Fibroblast of skin of right biceps (primary cell): ENCODE measurements at regions not wholly inside any gene's neighbourhood (a gene's known extent, or its start where the extent isn't known, plus 50 kb on each side); places are given as distances from the start of the nearest gene placed in this dataset.
"Not testable (repeated sequence)": the region's sequence is repeated elsewhere in the genome, so short reads cannot be mapped to it uniquely, and the experiment has no call there.

Experiments used
- DNase-seq: peaks from one replicate; pipeline ENCODE4 v3.0.0-alpha.2; 2013

DNA sequence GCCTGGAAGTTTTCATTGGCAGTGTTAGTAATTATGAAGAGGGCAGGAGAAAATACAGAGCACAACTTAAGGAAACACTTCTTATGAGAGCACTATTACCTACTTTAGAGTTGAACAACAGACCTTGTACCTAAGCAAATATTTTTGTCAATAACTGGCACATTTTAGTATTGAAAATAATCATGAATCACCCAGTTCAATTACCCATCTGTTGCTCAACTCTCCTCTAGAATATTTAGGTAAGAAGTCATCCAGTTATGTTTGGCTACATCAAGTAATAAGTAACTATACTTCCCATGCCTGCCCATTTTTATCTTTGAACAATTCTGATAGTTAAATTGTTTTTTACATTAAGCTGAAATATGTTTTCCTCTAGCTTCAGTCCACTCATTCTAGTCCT is 893.4 kb downstream of the DIAPH3 start:
- DNase-seq, result peak; percentile 9

DNA sequence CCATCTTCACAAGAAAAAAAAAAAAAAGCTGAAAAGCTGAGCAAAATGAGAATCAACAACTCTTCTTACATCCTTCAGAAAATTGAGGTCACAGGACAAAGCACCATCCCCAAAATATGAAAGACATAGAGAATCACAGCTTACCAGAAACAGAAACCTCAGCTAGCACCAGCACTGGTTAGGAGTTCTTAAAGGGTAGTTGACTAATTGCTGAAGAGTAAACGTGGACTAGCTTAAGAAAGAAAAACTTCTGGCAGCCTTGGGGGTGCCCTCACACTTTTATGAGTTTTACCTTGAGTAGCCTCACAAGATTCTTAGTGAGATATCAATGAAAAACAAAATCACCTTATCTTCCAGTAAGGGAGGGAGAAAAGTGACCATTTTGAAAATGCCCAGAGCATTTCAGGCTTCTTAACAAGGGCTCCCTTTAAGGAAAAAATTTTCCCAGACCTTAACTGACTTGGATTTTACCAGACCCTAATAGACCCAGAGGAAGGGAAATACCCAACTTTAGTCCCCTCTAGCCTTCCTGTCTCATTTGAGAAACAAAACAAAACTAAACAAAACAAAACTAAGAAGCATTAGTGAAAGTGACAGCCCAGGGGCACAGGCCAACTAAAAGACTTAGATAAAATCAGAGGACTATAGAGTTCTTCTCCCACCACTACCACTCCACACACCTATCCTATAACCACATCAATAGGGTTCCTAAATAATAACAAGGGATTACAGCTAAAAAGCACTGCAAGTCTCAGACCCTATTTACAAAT is 888.6 kb downstream of the DIAPH3 start:
- no peak for DNase-seq

DNA sequence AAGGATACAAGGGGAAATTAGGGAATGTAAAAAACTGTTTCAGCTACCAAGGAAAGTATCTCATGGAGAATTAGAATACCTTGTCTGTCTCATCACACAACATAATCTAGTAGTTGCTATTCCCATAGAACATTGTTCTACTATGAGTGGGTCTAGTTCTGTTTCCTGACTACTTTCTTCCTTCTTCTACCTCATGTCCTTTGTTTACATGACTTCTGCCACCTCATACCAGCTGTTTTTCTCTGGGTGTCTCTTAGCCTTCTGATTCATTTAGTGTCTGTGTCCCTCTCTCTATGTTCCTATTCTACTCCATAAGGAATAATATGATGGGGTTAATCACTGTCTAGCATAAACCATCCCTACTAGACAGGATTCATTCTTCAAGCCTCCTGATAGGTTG is 887.3 kb downstream of the DIAPH3 start:
- DNase-seq, result peak; percentile 30

DNA sequence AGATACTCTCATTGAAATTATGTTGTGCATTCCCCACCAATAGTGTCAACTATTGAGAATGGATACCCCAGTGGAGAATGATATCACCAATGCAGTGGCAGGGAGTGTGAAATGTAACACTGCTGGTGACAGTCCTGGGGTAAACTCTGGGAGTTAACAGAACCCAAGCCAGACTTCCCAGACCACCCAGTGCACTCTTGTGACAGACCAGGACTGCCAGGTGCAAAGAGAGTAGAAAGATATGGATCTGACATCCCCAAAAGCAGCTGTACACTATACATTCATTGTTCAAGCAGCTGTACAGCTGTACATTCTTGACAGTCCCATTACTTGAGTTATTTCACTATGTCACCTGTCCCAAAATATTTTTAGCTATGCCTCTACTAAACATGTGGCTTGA is 886.6 kb downstream of the DIAPH3 start:
- DNase-seq, result no peak

DNA sequence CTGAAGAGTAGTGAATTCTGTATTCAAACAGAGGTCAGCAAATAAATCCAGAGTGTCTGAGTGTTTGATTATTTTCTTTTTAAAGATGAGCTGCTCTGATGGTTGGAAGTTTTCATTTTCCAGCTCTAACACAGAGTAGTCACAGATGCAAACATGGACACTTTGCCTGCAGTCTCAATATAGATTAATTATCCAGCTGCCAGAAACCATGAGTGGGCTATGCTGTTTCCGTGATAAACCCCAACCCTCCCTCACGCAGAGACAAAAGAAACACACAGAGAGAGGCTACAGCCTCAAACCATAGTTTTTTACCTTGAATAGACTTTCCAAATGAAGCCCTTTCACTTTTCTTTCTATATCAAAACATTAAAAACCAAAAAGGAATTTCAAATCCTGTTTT is 884.7 kb downstream of the DIAPH3 start:
- DNase-seq, result no peak

DNA sequence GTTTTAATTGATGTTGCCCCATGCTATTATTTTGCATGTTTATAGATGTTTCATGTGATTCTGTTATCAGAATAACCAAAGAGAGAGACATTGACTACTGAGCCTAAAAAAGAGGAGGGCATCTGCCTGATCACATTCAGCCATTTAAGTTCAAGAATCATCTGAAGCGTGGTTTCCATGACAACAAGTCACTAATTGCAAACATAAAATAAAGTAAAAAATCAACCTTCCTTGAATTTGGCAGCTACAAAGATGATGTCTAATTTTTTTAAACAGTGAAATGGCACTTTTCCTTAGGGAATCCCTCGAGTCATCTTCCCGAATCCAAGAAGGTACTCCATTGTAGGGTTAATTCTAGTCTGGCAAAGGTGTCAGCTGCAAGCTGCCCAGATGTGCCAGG is 884.2 kb downstream of the DIAPH3 start:
- DNase-seq, result no peak

DNA sequence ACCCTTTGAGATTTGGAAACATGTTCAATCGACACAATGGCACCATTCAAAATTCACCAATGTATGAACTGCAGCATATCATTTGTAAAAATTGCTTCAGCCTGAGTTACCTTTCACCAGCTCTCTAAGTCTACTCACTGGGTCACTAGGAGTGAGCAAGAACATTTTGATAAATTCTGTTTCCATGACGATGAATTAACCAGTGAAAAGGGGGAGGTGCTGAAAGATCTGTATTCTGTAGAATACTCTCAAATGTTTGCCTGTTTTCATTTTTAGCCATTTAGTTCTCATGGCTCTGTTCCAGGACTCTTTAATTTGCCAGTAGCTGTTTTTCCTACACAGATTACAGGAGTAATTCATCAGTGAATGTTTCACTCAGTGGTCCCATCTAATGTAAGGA is 883.4 kb downstream of the DIAPH3 start:
- DNase-seq, result no peak

DNA sequence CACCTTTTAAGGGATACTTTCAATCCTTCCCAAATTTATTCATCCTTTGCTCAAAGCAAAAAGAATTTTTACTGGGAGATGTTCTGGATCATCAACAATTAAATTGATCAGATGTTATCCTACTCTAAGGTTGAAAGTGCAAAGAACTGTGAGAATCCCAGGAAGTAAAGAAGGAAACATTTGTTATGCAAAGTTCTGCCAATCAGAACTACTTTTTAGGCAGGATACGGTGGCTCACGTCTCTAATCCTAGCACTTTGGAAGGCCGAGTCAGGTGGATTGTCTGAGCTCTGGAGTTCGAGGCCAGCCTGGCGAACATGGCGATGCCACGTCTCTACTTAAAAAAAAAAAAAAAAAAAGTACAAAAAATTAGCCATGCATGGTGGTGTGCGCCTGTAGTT is 882.3 kb downstream of the DIAPH3 start:
- no peak for DNase-seq

DNA sequence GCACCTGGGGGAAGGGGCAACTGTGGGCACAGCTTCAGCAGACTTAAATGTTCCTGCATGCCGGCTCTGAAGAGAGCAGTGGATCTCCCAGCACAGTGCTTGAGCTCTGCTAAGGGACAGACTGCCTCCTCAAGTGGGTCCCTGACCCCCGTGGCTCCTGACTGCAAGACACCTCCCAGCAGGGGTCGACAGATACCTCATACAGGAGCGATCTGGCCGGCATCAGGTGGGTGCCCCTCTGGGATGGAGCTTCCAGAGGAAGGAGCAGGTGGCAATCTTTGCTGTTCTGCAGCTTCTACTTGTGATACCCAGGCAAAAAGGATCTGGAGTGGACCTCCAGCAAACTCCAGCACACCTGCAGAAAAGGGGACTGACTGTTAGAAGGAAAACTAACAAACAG is 871.5 kb downstream of the DIAPH3 start:
- DNase-seq, result not testable (repeated sequence)

DNA sequence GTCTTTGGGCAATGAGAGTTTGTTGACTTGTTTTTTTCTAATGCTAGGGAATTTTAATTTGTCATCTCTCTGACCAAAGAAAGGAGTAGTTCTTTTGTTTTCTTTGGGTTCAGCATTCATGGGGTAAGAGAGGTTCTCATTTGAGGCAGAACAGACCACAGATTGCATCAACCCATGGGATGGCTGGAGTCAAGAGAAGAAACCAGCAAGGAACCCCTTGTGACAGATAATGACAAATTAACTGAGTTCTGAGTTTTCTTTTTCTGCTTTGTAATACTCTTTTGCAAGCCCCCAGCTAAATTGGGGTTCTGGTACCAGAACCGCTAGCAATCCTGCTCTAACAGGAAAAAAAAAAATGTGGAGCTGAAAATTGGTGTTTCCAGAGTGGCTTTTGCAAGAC is 864.1 kb downstream of the DIAPH3 start:
- no peak for DNase-seq

DNA sequence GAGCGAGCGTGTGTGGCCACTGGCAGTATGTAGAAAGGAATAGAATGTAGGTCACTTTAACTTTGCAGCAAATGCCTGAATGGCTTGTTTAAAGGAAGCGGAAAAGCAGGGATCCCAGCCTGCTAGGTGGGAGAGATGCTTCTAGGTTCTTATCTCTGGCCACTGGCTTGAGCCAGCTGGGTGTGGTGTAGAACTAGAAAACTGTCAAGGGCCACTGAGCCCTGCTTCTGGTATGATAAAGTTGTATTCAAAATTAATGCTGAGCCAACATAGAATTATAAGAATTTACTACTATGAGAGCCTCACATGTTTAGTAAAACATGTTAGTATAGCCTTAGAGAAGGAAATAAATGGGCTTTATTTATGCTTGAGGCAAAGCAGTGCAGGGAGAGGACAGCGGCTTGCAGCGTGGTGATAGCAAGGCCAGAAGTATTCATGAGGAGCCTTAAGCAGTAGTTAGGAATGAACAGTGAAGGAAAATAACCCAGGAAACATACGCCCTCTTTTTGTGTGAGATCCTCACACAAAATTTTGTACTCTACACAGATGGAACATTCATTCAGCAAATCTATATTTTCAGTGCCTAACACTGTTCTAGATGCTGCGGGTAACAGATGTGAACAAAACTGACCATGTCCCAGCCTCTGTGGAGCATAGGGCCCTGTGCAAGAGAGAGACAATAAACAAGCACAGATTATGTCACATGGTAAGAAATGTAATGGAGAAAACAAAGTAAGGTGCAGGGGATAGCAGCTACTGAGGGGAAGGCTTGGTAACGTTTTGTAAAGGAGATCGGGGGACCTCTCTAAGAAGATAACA is 863.2 kb downstream of the DIAPH3 start:
- DNase-seq, result no peak

DNA sequence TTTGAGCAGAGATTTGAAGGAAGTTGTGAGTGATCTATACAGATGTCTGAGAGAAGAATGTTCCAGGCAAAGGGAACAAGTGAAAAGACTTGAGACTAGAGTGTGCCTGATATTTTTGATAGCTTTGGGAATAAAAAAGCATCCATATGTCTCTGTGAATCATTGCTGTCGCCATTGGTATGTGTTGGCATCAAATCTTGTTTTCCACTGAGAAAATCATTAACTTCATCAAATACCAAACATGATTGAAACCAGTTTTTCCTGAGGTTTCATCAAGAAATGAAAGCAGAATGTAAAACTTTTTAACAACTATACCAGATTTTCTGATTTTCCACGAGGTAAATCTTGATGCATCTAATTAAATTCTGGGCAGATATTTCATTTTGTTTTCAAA is 862.6 kb downstream of the DIAPH3 start:
- peak; percentile 10 for DNase-seq

DNA sequence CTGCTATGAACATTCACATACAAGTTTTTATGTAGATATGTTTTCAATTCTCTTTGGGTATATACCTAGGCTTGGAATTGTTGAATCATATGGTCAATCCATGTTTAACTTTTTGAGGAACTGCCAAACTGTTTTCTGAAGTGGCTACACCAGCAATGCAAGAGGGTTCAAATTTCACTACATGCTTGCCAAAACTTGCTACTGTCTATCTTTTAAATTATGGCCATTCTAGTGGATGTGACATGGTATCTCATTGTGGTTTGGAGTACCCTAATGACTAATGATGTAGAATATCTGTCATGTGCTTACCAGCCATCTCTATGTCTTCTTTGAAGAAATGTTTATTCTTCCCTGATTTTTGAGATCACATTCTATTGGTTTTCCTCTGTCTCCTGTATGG is 860.3 kb downstream of the DIAPH3 start:
- peak; percentile 46 for DNase-seq

DNA sequence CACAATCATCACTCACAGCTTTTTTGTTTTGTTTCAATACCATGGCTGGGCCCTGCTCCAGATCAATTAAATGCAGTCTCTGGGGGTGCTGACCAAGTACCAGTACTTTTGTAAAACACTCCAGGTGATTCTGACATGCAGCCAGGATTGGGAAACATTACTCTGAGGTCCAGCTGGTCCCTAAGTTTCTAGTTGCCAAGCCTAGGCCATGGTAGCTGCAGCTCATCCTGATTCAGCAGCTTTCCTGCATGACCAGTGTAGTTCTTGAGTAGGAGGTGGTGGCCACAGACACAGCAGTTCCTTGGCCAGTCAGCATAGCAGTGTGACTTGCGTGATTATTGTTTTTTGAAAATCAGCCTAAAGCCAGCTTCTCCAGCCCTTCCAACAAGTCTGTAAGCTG is 859.1 kb downstream of the DIAPH3 start:
- no peak for DNase-seq

DNA sequence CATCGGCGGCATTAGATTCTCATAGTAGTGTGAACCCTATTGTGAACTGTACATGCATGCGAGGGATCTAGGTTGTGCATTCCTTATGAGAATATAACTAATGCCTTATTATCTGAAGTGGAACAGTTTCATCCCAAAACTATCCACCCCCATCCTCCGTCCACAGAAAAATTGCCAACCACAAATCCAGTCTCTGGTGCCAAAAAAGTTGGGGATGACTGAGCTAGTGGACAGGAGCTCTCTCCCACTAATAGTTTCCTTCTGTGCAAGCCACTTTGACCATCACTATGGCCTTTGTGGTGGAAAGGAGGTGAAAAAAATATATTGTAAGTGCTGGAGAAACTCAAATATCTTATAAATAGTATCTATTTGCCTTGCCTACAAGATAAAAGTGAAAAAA is 857.8 kb downstream of the DIAPH3 start:
- peak; percentile 26 for DNase-seq

DNA sequence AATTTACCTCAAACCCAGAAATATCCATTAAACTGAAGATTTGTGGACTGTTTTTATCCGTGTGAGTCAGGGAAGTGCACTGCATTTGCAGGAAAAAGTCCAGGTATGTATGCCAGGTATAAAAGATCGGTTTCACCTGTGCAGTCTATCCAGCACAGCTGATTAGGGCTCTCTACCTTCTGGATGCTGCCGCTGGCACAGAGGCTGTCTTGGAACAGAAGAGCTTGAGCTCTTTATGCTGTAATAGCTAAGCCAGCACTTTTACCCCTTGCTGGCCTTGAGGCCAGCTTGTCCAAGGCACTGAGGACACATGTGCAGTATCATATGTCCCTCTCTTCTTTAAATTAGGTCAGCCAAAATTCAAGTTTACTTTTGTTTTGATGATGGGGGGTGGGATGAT is 851.0 kb downstream of the DIAPH3 start:
- DNase-seq, result no peak

DNA sequence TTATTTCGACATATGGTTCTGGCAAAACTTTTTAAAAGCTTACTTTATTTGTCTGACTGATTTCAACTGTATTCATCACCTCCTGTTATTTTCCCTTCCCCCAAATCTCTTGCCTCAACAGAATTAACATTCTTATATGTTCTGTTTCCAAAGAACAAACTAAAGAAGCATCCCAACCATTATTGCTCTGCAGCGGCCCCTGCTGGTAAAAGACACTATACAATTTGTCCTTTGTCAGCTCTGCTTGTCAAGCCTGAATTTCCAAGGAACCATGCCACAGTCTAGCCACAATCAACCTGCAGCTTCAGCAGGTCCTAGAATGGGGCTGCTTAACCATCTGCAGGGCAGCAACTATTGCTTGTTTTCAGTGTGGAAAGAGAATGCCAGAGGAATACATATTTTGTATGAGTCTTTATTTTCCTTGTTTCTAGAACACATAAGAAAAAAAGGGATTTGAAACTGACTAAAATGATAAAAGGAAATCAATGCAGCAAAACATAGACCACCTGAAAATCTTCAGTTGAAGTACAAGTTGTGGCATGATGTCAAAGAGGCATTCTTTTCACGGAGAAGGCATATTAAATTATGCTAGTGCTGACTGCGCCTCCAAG is 845.3 kb downstream of the DIAPH3 start:
- DNase-seq, result peak; percentile 67

DNA sequence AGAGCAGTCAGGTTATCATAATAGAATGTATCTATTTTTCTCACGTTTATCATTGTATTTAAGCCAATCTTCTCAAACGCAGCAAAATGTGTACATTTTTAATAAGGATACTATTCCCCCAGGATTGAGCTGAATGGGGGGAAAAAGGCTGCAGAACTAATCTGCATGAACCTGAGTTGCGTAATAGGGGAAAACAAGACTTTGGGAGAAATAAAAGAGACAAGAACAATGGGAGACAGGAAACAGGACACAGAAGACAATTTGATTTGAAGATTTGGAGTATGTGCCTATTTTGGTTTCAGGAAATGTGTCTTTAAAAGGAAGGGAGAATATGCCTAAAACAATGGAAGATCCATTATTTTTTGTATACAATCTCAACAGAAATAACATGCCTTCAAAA is 844.5 kb downstream of the DIAPH3 start:
- DNase-seq, result no peak

DNA sequence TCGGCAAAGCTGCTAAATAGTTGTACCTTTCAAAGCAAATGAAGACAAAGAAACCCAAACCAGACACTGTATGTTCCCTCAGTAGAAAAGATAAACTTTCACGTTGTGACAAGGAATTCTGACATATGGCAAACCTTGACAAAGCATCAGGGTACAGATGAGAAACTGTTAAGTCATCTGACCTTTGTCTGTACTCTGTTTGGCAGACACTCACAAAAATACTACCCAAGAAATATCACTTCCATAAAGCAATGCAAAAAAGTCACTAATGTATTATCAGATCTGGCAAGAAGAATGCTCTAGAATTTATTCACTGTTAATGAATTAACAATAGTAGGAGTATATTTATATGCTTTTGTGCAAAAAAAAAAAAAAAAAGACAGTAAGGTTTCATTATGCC is 843.7 kb downstream of the DIAPH3 start:
- DNase-seq, result no peak

DNA sequence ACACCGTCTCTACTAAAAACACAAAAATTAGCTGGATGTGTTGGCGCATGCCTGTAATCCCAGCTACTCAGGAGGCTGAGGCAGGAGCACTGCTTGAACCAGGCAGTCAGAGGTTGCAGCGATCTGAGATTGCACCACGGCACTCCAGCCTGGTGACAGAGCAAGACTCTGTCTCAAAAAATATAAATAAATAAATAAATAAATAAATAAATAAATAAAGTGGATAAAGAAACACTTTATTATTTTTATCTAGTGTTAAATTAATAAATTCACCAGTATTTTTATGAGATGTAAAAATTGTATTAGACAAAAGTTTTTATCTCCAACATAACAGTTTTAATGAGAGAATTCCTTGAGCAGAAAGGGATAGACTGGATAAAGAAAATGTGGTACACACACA is 839.3 kb downstream of the DIAPH3 start:
- not testable (repeated sequence) for DNase-seq

DNA sequence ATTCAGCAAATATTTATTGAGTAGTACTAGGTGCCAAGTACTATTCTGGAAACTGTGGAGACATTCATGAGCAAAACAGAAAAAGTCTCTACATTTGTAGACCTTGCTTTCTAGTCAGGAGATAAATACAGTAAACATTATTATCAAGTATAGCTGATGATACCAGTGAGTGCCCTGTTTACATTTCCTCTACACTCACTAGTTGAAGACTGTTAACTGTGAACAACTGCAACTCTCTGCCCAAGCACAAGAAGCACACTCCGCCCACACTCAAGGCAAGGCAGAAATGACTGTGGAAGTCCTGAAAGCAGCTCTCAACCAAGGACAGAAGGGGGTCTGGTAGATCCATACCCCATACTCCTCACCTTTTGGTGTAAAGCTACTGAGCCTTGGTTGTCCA is 837.0 kb downstream of the DIAPH3 start:
- no peak for DNase-seq

DNA sequence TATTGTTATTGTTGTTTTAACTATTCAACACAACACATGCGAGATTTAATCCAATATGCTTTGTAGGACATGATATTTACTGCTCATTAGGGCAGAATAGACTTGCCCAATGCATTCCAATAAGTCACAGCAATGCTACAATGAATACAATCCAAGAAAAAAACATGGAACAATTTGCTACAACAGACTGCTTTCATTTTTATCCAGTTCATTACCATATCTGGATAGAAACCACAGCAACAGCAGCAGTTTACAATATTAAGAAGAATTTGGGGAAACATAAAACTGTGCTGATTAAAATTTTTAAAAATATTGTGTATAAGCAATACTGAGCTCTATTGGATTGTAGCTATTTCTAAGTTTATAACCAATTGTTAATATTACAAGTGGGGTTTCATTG is 833.0 kb downstream of the DIAPH3 start:
- DNase-seq, result no peak

DNA sequence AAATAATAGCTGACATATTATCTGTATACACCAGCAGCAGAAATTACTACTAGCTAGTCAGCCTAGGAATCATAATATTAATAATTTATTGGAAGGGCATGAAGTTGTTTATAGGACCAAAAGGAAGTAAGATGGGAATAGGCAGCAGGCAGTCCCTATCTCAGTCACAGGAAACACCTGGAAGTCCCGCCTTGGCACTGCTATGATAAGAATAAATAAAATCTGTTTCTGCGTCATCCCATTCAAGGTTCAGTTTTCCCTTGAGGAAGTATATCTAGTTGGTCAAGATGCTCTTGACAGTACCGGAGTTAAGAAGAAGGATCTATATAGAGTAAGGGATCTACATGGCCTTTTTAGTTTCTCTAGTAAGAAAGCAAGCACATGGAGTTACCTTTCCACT is 830.8 kb downstream of the DIAPH3 start:
- no peak for DNase-seq

DNA sequence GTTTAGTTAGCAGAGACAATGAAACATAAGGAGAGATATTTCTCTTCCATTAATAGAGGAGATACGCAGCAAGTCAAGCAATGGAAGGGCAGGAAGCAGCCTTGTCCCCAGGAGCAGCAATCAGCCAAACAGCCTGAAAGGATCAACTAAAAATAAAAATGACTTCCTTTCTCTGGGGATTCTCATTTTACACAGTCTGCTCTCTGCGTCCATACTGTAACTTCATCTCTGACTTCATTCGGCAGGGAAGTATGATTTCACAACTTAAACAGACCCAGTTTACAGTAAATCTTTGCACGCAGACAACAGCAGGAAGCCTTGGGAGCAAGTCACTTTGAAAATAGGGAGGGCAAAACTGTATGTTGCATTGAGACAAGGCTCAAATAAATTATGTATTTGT is 826.7 kb downstream of the DIAPH3 start:
- peak; percentile 29 for DNase-seq
